Cardiac fibroblast (primary cell): ENCODE measurements at regions not wholly inside any gene's neighbourhood (a gene's known extent, or its start where the extent isn't known, plus 50 kb on each side); places are given as distances from the start of the nearest gene placed in this dataset.

Experiments
- DNase-seq, 2 donors: peaks; one replicate each; pipeline versions ENCODE4 v3.0.0 to v3.0.0-alpha.2; 2010; ENCODE audit warnings: low read depth in 2 of 2
- H3K4me3 ChIP-seq, 2 donors: replicated peaks in 1 of 2; 1 replicate in 1 of 2; 2 replicates in 1 of 2; pipeline ENCODE4 v1.5.1; 2011; ENCODE audit warnings: low read depth in 2 of 2, low read length in 2 of 2, mild to moderate bottlenecking in 2 of 2, moderate library complexity in 1 of 2
- CTCF ChIP-seq: IDR thresholded peaks from one replicate; pipeline ENCODE4 v1.5.1; 2011; ENCODE audit warnings: low read depth, mild to moderate bottlenecking, low read length, inconsistent platforms

DNA sequence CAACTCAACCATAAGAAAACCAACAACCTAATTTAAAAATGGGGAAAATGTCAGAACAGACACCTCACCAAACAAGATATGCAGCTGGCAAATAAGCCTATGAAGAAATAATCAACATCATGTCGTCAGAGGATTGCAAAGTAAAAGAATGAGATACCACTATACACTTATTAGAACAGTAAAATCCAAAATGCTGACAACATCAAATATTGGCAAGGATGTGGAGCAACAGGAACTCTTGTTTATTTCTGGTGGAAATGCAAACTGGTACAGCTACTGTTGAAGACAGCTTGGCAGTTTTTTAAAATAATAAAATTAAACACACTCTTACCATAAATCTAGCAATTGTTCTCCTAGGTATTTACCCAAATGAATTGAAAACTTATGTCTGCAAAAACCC is 140.7 kb upstream of the B3GAT1 start:
- no peak for DNase-seq
- no peak for TF ChIP-seq CTCF
- no peak overlapping the region for H3K4me3 ChIP-seq

DNA sequence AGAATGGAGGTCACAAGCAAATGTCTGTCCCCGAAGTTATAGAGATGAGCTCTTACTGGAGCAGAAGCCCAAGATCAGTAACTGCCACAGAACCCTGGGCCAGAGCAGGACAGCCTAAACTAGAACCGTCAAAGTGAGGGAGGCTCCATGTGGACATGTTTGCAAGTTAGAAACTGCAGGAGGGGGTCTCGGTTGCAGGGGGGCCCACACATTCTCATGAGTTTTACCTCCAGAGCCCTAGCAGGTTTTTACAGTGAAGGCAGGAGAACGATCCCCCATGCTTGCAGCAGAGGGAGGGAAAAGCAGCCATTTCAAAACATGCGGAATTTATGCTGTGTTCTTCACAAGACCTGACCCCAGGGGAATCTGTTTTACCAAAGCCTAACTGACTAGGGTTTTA is 133.5 kb upstream of the B3GAT1 start:
- no peak for DNase-seq
- H3K4me3 ChIP-seq, result no peak overlapping the region
- TF ChIP-seq CTCF, result no peak

GRCh38 chr11:134544095-134544815 is 132.2 kb upstream of the B3GAT1 start:
- no peak overlapping the region for H3K4me3 ChIP-seq
- DNase-seq, result no peak
- no peak for TF ChIP-seq CTCF

DNA sequence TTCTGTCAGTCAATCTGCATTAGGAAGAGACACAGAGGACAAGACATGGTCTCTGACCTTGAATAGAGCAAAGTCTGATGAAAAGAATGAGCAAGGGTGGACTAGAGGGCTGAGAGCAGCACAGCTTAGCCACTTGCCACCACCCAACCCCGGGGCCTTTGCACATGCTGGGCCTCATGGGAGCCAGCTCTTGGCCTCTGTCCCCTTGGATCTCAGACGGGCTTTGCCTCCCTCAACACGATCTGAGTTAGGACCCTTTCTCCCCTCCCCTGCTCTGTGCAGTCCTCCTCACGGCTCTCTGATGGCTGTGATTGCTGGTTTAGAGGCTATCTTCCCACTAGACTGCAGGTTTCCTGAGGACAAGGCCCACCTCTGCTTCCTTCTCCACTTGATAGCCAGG is 131.6 kb upstream of the B3GAT1 start:
- DNase-seq, result no peak
- TF ChIP-seq CTCF, result no peak

DNA sequence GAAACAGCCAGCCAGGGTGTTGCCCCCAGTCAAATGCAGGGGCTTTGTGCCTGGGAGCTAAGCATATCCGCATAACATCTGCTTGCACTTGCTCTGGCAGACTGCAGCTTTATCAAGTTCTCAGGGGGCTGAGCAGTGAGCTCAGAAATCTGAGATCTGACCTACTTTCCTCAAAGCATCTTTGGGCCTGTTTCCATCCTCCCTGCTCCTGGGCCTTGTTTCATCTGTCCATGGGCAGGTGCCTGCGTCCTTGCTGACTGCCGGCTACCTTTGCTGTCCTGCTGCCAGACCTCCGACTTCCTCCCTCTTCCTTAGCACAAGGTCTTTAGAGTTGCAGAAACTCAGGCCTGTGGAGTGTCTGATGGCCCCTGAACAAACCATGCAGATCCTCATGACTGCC is 131.2 kb upstream of the B3GAT1 start:
- TF ChIP-seq CTCF, result no peak
- no peak overlapping the region for H3K4me3 ChIP-seq
- no peak for DNase-seq

More for the DNA sequence above, 131.6 kb upstream of the B3GAT1 start:
- no peak overlapping the region for H3K4me3 ChIP-seq

- TF ChIP-seq CTCF, result no peak
- no peak for DNase-seq
These were observed 130.5 kb upstream of the B3GAT1 start for GRCh38 chr11:134542401-134543165.

More at GRCh38 chr11:134542401-134543165, 130.5 kb upstream of the B3GAT1 start:
- H3K4me3 ChIP-seq, result no peak overlapping the region
